GM19351 (cell line): ENCODE measurements at regions not wholly inside any gene's neighbourhood (a gene's known extent, or its start where the extent isn't known, plus 50 kb on each side); places are given as distances from the start of the nearest gene placed in this dataset.
"Not testable (repeated sequence)": the region's sequence is repeated elsewhere in the genome, so short reads cannot be mapped to it uniquely, and the experiment has no call there.

Source experiments
- ATAC-seq: cut with Tn5 transposase; IDR thresholded peaks from one replicate; pipeline ENCODE4 v1.9.1; 2021; ENCODE audit warnings: mild to moderate bottlenecking, moderate library complexity; ENCODE audit not compliant: unreplicated experiment

DNA sequence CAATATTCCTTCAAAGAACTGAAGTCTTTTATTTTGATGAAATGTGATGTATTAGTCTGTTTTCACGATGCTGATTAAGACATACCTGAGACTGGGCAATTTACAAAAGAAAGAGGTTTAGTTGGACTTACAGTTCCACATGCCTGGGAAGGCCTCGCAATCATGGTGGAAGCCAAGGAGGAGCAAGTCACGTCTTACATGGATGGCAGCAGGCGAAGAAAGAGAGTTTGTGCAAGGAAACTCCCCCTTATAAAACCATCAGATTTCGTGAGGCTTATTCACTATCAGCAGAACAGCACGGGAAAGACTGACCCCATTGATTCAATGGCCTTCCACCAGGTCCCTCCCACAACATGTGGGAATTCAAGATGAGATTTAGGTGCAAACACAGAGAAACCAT is 750.3 kb upstream of the KCND2 start:
- ATAC-seq = no peak

DNA sequence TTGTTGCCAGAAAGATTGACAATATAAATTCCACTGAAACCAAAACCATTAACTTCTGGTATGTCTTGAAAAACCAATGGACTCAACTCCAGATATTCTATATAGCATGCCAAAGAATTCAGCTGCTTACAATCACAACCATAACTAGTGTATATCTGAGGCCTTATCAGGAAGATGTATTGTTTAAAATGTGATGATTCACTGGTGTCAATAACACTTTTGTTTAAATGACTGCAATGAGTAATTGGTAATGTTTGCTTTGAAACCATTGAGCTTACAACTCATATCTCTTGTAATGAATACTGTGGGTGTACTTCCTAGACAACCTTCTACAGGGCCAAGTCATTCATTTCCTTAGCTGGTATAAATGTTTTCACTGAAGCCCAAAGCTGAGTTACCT is 727.9 kb upstream of the KCND2 start:
- no peak for ATAC-seq

DNA sequence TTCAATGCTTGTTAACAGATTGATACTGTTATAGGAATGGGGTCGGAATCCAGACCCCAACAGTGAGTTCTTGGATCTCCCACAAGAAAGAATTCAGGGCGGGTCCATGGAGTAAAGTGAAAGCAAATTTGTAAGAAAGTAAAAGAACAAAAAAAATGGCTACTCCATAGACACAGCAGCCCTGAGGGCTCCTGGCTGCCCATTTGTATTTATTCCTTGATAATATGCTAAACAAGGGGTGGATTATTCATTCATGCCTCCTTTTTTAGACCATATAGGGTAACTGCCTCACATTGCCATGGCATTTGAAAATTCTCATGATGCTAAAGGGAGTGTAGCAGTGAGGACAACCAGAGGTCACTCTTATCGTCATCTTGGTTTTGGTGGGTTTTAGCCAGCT is 717.2 kb upstream of the KCND2 start:
- ATAC-seq = no peak

DNA sequence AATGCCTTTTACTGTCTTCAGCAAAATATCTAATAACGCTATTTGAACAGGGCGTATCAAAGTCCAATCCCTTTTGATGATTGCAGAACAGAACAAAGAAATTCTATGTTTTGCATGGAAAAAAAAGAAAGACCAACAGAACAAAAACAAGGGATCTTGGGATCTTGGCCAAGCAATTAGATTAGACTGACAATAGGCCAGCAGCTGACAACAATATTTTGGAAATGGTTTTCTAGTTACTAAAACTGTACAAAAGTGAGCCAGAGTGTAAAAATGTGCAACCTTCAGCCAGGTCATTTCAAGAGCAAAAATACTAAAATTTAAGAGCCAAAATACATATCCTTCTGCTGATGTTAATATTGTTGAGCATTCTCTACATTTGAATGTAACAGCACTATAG is 716.5 kb upstream of the KCND2 start:
- no peak for ATAC-seq

DNA sequence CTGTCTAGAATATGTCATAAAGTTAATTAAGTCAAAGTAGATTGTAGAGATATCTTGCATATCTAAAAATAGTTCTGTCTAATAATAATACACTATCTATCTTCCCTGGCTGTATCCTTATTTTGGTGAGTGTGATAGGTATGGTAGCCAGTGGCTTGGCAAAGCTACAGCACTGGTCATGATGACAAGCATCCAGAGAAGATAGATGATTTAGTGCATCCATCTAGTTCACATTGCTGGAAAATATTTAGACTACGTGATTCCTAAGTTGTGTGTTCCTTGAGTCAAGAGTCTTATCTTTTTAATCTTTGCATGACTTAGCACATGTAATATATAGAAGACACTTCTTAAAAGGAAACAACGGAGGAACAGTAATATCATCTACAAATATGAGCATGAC is 711.2 kb upstream of the KCND2 start:
- ATAC-seq = no peak

DNA sequence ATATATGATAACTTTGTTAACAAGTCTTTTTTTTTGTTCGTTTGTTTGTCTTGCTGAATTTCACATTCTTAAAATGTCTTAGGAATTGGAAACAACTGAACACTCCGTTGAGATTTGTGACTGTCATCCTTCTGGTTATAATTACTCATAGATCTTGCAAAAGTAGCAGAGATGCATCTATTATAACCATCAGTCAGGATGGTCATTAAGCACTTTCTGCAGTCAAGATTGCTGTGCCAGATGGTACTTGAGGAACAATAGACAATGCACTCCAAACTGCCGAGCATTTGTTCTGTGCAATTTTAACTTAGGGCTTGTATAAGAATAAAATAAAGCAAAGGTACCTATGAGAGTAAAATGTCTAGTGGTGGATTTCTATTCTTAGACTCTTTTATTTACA is 710.1 kb upstream of the KCND2 start:
- no peak for ATAC-seq

DNA sequence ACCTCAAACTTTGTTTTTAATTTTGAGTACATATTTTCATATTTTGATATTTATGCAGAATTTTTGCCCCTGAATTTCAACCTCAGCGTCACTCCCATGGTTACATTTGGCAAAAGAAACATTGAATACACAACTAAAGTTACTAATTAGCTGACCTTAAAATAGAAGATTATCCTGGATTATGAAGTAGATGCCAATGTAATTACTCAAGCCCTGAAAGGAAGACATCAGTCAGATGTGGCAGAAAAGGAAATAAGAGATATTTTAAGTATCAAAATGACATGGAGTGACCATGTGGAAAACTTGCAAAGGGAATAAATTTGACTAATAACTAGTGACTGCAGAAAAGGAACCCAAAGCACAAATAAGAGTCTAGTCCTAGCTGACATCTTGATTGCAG is 701.3 kb upstream of the KCND2 start:
- no peak for ATAC-seq

DNA sequence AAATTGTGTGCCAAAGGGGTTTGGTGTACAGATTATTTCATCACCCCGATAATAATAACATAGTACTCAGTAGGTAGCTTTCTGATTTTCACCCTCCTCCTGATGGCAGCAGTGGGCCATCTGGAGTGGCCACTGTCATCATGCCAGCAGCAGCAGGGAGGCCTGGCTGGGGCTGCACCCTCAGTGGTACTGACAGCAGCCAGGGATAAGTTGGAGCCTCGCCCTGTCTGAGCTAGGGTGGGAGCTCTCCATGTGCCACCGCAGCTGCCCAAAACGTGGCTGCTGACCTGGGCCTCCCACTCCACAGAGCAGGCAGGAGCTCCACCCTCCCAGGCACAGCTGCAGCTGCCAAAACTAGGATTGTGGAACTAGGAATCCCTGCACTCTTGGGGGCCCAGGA is 700.8 kb upstream of the KCND2 start:
- no peak for ATAC-seq

DNA sequence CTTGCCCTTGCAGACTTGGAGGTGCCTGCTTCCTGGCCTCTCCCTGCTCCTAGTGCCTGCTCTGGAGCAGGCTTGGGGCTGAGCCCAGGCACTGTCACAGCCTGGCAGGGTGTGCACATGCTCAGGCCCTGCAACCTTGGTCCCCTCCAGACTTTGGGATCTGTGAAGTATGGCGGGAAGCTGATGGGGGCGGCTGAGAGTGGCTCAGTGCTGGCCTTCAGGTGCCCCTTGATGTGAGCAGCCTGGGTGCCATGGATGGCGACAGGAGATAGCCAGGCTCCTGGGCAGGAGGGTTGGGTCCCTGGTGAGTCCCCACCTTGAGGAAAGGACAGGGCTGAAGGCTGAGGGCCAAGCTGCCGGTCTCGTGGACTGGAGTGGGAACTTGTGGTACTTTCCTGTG is 700.4 kb upstream of the KCND2 start:
- ATAC-seq = no peak

DNA sequence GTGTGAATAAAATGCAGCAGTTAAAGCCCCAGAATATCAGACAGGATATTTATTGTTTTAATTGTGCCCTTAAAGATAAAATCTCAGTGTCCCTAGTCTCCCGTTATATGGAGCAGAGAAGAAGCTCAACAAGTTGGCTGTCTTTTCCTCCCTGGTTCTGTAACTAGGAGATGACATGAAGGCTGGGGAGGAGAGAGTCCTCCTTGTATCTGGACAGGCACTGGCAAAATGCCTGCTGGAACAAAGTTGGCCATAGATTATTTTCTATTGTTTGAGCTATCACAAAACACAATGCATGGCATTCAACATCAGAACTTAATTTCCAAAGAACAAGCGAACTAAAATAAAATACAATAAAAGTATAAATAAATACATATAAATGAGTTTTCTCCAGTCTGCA is 694.9 kb upstream of the KCND2 start:
- no peak for ATAC-seq

DNA sequence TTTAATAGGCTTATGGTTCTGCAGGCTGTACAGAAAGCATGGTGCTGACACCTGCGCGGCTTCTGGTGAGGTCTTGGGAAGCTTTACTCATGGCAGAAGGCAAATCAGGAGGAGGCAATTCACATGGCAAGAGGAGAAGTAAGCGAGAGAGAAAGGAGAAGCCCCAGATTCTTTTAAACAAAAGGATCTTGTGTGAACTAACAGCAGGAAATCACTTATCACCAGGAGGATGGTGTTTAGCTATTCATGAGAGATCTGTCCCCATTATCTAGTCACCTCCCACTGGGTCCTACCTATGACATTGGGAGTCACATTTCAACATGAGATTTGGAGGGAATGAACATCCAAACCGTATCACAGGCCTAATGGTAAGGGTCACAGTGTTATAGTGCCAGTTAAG is 678.0 kb upstream of the KCND2 start:
- no peak for ATAC-seq

DNA sequence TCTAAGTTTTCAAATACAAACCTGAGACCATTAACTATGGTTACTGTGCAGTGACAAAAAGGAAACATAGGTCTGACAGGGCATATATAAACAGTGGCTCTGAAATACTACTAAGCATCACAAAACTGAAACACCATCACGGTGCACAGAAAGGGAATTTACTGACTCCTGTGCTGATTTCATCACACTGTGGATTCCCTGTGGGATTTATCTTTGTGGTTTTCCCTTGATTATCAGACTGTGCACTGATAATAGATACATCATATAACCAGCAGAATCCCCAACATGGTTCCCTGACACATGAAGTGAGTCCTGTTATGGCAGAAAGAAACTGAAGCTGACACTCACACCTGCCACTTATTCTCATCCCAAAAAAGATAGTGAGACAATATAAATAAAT is 676.3 kb upstream of the KCND2 start:
- no peak for ATAC-seq

DNA sequence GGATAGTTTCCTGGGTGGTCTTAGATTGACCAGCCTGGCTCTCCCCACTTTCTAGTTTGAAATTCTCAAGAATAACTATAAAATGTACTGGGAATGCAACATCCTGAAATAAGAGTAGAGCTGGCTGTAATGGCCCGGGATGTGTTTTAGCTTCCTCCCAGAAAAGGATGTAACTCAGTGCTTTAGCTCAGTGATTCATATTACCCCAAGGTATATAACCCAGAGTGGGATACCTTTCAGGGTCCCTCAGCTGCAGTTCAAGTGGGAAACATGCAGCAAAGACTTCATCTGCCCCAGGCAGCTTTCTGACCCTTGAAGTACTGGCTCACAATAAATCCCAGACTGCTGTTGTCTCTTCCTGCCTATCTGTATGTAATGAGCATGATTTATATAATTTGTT is 666.7 kb upstream of the KCND2 start:
- no peak for ATAC-seq

DNA sequence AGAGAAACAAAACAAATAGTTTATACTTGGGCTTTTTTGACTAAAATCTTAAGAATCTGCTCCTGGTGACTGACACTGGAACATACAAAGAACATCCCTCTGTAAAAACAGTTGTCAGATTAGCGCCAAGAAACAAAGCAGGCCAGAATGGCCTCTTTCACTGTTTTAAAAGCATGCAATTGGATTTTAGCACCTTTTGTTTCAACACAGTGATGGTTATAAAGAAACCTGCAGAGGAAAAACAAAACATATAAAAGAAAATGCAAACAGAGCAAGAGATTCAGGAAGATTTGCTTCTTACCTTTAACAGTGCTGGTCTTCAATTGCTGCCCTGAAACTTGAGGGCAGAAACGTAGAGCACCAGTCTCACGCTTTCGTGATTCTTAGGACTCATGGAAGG is 652.2 kb upstream of the KCND2 start:
- ATAC-seq = no peak

DNA sequence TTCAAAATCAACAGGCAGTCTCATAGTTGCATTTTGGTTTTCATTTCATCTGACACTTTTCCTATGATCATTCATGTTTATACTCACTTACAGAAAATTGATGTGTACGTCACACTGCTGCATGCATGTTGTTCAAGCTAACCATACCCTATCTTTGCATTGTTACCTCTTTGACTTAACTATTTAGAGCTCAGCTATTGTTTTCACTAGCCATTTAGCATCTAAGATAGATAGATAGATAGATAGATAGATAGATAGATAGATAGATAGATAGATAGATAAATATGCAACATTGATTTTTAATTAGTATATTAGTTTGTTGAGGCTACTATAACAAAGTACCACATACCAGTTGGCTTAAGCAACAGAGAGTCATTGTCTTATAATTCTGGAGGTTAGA is 649.5 kb upstream of the KCND2 start:
- ATAC-seq = no peak

DNA sequence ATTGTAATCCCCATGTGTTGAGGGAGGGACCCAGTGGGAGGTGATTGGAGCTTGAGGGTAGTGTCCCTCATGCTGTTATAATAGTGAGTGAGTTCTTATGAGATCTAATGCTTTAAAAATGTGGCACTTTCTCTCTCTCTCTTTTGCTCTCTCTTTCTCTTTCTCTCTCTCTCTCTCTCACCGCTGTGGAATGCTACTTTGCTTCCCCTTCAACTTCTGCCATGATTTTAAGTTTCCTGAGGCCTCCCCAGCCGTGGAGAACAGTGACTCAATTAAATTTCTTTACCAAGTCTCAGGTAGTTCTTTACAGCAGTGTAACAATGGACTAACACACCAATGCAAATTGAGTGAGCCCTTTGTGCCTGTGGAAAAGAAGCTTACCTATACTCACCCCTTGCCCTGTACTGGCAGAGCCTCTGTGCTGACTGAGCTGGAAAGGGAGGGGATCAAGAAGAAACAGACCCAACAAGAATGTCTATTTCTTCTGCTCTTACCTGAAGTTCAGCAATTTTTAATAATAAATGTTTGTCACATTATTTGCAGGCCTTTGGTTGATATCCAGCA is 642.5 kb upstream of the KCND2 start:
- no peak for ATAC-seq

DNA sequence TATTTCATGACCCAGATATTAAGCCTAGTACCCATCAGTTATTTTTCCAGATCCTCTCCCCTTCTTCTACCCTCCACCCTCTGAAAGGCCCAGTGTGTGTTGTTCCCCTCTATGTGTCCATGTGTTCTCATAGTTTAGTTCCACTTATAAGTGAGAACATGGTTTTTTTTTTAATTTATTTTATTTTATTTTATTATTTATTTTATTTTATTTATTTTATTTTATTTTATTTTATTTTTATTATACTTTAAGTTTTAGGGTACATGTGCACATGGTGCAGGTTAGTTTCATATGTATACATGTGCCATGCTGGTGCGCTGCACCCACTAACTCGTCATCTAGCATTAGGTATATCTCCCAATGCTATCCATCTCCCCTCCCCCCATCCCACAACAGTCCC is 639.2 kb upstream of the KCND2 start:
- not testable (repeated sequence) for ATAC-seq

DNA sequence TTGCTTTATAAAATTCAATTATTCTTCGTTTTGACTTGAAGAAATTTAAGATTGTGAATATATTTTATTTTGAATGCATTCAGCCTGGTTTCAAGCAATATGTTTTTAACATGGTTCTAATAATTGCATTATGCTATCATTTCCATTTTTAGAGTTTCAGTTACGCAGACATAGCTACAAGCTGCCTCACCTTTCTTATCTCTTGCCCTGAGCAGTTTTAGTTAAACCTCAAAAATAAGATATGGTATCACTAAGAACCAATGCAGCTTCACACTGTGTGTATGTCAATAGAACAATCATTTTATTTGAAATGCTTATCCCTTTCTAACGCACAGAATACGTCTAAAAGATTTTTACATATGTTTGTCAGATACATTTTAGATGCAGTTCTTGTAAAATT is 632.6 kb upstream of the KCND2 start:
- no peak for ATAC-seq

DNA sequence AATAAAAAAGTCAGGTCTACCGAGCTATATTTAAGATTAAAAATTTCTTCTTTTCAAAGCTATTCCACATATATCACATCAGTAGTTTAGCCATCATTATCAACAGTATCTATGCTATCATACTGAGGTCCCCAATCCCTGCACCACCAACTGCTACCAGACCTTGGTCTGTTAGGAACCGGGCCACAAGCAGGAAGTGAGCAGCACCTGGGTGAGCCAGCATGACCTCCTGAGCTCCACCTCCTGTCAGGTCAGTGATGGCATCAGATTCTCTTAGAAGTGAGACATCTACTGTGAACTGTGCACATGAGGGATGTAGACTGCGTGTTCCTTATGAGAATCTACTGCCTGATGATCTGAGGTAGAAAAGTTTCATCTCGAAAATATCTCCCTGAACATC is 632.1 kb upstream of the KCND2 start:
- no peak for ATAC-seq

DNA sequence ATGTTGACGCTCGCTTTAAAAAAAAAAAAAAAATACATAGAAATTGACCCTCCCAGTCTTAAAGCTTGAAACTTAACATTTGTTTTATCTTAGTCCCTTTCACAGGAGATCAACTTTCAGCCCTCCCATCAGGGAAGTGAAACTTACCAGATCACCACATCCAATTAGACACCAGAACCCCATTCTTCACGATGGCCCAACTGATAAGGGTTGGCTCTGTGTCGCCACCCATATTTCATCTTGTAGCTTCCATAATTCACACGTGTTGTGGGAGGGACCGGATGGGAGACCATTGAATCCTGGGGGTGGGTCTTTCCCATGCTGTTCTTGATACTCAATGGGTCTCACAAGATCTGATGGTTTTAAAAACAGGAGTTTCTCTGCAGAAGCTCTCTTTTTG is 629.4 kb upstream of the KCND2 start:
- no peak for ATAC-seq

DNA sequence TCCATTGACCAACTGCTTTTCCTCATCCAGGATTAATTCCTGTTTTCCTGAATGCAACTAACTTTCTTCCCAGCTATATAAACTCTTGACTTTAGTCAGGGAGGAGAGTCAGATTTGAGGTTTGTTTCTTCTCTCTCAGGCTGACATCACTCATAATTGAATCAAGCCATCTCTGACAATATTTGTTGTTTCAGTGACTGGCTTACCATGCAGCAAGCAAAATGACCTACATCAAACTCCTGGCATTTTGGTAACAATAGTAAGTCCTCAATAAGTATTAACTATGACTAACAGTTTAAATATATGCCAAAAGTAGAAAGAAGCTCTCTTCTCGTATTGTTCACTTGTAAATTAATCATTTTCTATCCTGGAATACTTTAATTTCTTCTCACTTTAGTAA is 625.7 kb upstream of the KCND2 start:
- no peak for ATAC-seq

DNA sequence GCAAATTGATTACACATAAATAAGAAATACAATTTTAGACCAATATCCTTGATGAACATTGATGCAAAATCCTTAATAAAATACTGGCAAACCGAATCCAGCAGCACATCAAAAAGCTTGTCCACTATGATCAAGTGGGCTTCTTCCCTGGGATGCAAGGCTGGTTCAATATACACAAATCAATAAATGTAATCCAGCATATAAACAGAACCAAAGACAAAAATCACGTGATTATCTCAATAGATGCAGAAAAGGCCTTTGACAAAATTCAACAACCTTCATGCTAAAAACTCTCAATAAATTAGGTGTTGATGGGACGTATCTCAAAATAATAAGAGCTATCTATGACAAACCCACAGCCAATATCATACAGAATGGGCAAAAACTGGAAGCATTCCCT is 624.2 kb upstream of the KCND2 start:
- not testable (repeated sequence) for ATAC-seq

DNA sequence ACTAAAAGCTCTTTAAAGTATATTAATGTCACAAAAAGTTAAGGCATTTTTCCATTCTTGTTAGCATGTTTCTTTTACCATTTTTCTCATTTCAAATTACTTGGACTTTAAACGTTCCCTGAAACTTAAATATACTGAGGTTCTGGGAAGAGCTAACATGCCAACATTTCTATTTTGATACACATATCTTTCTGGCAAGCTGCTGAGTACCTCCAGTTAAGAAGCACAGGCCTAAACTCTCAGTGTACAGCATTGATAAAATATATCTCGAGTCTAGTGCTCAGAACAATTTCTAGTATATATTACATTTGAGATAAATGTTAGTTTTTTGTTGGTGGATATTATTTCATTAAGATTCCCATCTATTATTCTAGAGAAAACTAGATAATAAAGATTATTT is 612.9 kb upstream of the KCND2 start:
- no peak for ATAC-seq

DNA sequence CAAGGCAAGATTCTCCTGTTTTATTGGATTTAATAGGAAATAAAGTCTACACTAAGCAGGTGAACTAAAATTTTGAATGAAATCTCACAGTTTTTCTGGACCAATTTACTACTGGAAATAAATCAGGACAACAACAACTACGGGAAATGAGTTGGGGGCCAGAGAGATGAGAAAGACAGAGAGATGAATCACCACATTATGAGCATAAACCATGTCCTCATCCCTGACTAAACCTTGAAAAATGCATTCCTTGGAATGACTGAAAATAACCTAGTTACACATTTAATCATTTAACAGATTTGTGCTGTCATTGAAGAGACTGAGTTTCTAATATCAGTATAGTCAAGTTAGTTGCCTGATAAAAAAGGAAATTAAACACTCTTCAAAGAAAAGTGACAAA is 608.4 kb upstream of the KCND2 start:
- no peak for ATAC-seq
